Vagina (tissue), 2 donors: ENCODE measurements at regions not wholly inside any gene's neighbourhood (a gene's known extent, or its start where the extent isn't known, plus 50 kb on each side); places are given as distances from the start of the nearest gene placed in this dataset.

Experiments used
- POLR2A ChIP-seq, 2 donors: fragments of 450-650 bp; IDR thresholded peaks; one replicate each; pipeline ENCODE4 v1.6.1; 2017; ENCODE audit warnings: antibody characterized with exemption in 2 of 2, mild to moderate bottlenecking in 2 of 2, moderate library complexity in 2 of 2
- POLR2AphosphoS5 ChIP-seq, 2 donors: sonication (generic); formaldehyde crosslinking; IDR thresholded peaks; one replicate each; pipeline ENCODE4 v1.9.0; 2017; ENCODE audit warnings: antibody characterized with exemption in 2 of 2, mild to moderate bottlenecking in 2 of 2, low read depth in 1 of 2; ENCODE audit not compliant: insufficient read depth in 1 of 2
- TF ChIP-seq, protein P1 (sequence below), 3 experiments: fragments of 450-650 bp in 2 of 3; fragments of 200-600 bp in 1 of 3; sonication (generic) in 1 of 3; IDR thresholded peaks; one replicate each; pipeline ENCODE4 v1.5.1; 2017 to 2019; ENCODE audit warnings: antibody characterized with exemption in 3 of 3, mild to moderate bottlenecking in 2 of 3, moderate library complexity in 2 of 3

DNA sequence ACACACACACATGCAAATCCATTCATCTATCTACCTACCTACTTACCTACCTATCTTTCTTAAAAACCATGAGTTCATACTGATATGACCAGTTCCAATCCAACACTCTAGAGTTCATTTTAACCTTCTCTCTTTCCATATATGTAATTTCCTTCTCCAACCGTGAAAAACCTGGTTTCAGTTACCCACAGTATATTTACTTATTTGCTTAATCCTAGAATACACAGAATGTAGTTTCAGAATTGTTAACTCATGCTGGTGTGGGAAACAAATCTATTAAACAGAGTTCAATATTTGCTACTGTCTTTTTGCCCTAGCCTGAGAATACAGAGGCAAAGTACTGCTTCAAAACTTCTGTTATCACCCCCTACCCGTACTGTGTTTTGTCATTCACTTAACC lies 101.3 kb downstream of the RRM1 start:
- TF ChIP-seq, protein P1, sequence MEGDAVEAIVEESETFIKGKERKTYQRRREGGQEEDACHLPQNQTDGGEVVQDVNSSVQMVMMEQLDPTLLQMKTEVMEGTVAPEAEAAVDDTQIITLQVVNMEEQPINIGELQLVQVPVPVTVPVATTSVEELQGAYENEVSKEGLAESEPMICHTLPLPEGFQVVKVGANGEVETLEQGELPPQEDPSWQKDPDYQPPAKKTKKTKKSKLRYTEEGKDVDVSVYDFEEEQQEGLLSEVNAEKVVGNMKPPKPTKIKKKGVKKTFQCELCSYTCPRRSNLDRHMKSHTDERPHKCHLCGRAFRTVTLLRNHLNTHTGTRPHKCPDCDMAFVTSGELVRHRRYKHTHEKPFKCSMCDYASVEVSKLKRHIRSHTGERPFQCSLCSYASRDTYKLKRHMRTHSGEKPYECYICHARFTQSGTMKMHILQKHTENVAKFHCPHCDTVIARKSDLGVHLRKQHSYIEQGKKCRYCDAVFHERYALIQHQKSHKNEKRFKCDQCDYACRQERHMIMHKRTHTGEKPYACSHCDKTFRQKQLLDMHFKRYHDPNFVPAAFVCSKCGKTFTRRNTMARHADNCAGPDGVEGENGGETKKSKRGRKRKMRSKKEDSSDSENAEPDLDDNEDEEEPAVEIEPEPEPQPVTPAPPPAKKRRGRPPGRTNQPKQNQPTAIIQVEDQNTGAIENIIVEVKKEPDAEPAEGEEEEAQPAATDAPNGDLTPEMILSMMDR (IDR thresholded peaks at IDR 0.05): no peak
- TF ChIP-seq POLR2A (IDR thresholded peaks at IDR 0.05): no peak
- TF ChIP-seq POLR2AphosphoS5 (IDR thresholded peaks at IDR 0.05; ENCODE audit: insufficient read depth in 1 of 2, low read depth in 1 of 2): no peak
